Liver (tissue), 3 donors: ENCODE measurements at regions not wholly inside any gene's neighbourhood (a gene's known extent, or its start where the extent isn't known, plus 50 kb on each side); places are given as distances from the start of the nearest gene placed in this dataset.

Experiments used
- ATF3 ChIP-seq: IDR thresholded peaks from 2 replicates; pipeline ENCODE4 v1.6.1; 2016; ENCODE audit warnings: antibody characterized with exemption
- CTCF ChIP-seq: fragments of 150-350 bp; IDR thresholded peaks from 2 replicates; pipeline ENCODE4 v1.5.1; 2017; ENCODE audit warnings: improper control_type of control experiment, low read depth, low read length; ENCODE audit not compliant: missing input control
- GABPA ChIP-seq, 2 donors: IDR thresholded peaks in 1 of 2; conservative IDR thresholded peaks in 1 of 2; 2 replicates each; pipeline ENCODE4 v1.6.1; 2016; ENCODE audit warnings: antibody characterized with exemption in 2 of 2, mild to moderate bottlenecking in 1 of 2, moderate library complexity in 1 of 2
- JUND ChIP-seq, 2 donors: IDR thresholded peaks; 2 replicates each; pipeline ENCODE4 v1.6.1; 2016; ENCODE audit warnings: antibody characterized with exemption in 2 of 2
- RAD21 ChIP-seq, 2 donors: IDR thresholded peaks; 2 replicates each; pipeline ENCODE4 v1.6.1; 2016; ENCODE audit warnings: antibody characterized with exemption in 2 of 2, mild to moderate bottlenecking in 2 of 2
- REST ChIP-seq: IDR thresholded peaks from 2 replicates; pipeline ENCODE4 v1.6.1; 2016; ENCODE audit warnings: antibody characterized with exemption, mild to moderate bottlenecking
- SP1 ChIP-seq: IDR thresholded peaks from 2 replicates; pipeline ENCODE4 v1.6.1; 2018; ENCODE audit warnings: antibody characterized with exemption, mild to moderate bottlenecking
- TAF1 ChIP-seq: conservative IDR thresholded peaks from 2 replicates; pipeline ENCODE4 v1.6.1; 2016; ENCODE audit warnings: antibody characterized with exemption, mild to moderate bottlenecking
- TF ChIP-seq, protein P1 (sequence below): IDR thresholded peaks from 2 replicates; pipeline ENCODE4 v1.6.1; 2016; ENCODE audit warnings: antibody characterized with exemption
- donor health status: healthy.
- donor health status: healthy.

GRCh38 chr22:19644314-19645223 lies 69.7 kb upstream of the SEPTIN5 start:
- TF ChIP-seq CTCF: no peak
- no peak for TF ChIP-seq GABPA (IDR thresholded peaks at IDR 0.05 in 1 of 2, conservative IDR thresholded peaks at IDR 0.05 in 1 of 2)
- no peak for TF ChIP-seq ATF3
- no peak for TF ChIP-seq SP1
- no peak for TF ChIP-seq REST
- TF ChIP-seq TAF1: no peak
- no peak for TF ChIP-seq JUND (IDR thresholded peaks at IDR 0.05)
- TF ChIP-seq, protein P1, sequence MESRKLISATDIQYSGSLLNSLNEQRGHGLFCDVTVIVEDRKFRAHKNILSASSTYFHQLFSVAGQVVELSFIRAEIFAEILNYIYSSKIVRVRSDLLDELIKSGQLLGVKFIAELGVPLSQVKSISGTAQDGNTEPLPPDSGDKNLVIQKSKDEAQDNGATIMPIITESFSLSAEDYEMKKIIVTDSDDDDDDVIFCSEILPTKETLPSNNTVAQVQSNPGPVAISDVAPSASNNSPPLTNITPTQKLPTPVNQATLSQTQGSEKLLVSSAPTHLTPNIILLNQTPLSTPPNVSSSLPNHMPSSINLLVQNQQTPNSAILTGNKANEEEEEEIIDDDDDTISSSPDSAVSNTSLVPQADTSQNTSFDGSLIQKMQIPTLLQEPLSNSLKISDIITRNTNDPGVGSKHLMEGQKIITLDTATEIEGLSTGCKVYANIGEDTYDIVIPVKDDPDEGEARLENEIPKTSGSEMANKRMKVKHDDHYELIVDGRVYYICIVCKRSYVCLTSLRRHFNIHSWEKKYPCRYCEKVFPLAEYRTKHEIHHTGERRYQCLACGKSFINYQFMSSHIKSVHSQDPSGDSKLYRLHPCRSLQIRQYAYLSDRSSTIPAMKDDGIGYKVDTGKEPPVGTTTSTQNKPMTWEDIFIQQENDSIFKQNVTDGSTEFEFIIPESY: no peak
- no peak for TF ChIP-seq RAD21 (IDR thresholded peaks at IDR 0.05)
